Ectodermal cell (in vitro differentiated cells): ENCODE measurements at regions not wholly inside any gene's neighbourhood (a gene's known extent, or its start where the extent isn't known, plus 50 kb on each side); places are given as distances from the start of the nearest gene placed in this dataset.

Experiments used
- H3K27ac ChIP-seq: 2 replicates; pipeline ENCODE4 v1.7.0; 2013; ENCODE audit warnings: mild to moderate bottlenecking, low read depth, low read length; ENCODE audit not compliant: insufficient read depth, poor library complexity, severe bottlenecking
- H3K27me3 ChIP-seq: 2 replicates; pipeline ENCODE4 v1.7.0; 2013; ENCODE audit warnings: mild to moderate bottlenecking, low read length; ENCODE audit not compliant: insufficient read depth, control insufficient read depth, poor library complexity, severe bottlenecking
- H3K36me3 ChIP-seq: one replicate; pipeline ENCODE4 v1.7.0; 2013; ENCODE audit warnings: low read length; ENCODE audit not compliant: control insufficient read depth, insufficient read depth
- H3K4me1 ChIP-seq: one replicate; pipeline ENCODE4 v1.7.0; 2013; ENCODE audit warnings: low read length; ENCODE audit not compliant: control insufficient read depth, insufficient read depth
- H3K4me3 ChIP-seq: 2 replicates; pipeline ENCODE4 v1.7.0; 2013; ENCODE audit warnings: low read depth, low read length, control low read depth; ENCODE audit not compliant: insufficient read depth
- H3K9me3 ChIP-seq: 2 replicates; pipeline ENCODE4 v1.7.0; 2013; ENCODE audit warnings: mild to moderate bottlenecking, low read length, moderate library complexity; ENCODE audit not compliant: control insufficient read depth
- whole genome bisulfite sequencing, 2 experiments: methylation state at CpG; one replicate each; pipeline ENCODE4 v1.1.7; 2013; ENCODE audit warnings: missing lambda C conversion rate in 2 of 2; 5-methylcytosine and 5-hydroxymethylcytosine counted together

DNA sequence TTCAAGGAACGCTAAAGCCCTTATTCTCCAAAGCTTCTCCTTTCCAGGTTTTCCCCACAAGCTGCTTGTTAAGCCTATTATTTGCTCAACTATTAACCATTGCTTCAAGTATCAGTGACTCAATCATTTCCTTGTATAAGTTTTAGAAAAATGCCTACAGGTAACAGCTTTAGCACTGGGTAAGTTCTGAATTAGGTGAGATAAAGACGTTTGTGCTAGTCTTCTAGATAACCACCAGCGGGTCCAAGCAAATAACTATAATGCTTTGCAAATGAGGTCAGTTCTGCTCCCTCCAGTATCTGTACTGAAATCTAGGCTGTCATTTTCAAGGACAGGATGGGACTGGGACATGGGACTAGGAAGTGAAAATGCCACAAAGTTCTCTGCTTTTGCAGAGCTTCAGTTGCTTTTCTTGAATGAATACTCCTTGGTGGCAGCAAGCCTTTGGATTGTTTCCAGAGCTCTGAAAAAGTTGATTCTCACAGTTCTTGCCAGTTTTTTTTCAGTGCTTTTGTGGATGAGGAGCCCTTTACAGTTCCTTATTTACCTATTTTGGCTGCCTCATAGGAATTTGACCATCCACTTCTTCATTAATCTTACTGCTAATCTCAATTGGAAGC is 1487.7 kb downstream of the EFNB2 start:
- H3K4me1 ChIP-seq: no peaks in the 10 kb centered on the region
- WGBS, 2 experiments: 91 to 97% methylated on average over 3 of the region's 3 CpGs
- H3K36me3 ChIP-seq: no peaks in the 10 kb centered on the region
- H3K27me3 ChIP-seq: no peaks in the 10 kb centered on the region
- no peak overlapping the region for H3K4me3 ChIP-seq
- H3K27ac ChIP-seq: no peak overlapping the region
- no peaks in the 10 kb centered on the region for H3K9me3 ChIP-seq

DNA sequence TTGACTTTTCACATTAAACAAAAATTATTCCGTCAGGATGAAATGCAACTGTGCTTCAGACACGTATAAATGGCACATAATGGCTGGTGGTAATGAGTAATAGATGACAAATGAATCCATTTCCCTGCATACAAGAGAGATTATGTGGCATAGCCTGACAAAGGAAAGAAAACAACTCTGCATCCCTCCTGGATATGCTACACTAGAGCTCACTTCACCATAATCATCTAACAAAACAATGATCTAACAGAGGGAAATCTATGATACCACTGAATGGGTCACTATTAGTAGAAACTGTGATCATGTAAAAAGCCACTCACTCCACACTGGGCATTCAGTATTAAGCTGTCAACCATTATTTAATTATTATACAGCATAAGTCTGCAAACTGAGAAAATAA is 1498.4 kb downstream of the EFNB2 start:
- 96% methylated on average over 2 of the region's 2 CpGs; no CpG with 5 or more reads in 1 of the 2 experiments for WGBS, 2 experiments
- Histone ChIP-seq H3K27me3 (no peaks in the 10 kb centered on the region), H3K4me1 (no peaks in the 10 kb centered on the region), H3K9me3 (no peaks in the 10 kb centered on the region), H3K36me3 (no peaks in the 10 kb centered on the region), H3K27ac (no peak overlapping the region), H3K4me3 (no peak overlapping the region)

DNA sequence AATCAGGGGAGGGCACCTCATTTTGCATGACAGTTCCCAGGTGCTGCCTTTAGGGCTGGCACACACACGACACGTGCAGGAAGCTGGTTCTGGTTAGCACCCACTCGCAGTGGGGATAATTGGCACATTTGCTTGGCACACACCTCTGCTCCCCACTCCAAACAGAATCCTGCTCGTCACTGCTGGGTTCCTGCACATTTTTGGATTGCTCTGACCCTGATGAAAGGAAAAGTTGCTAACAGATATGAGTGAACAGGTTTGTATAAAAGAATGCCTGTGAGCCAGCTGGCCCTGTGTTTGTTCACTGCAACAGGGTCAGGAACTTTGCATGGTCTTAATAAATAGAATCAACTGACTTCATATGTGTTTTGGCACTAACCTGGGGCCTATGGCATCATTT is 1500.4 kb downstream of the EFNB2 start:
- Histone ChIP-seq H3K4me1 (no peaks in the 10 kb centered on the region), H3K36me3 (no peaks in the 10 kb centered on the region), H3K9me3 (no peaks in the 10 kb centered on the region), H3K27me3 (no peaks in the 10 kb centered on the region), H3K4me3 (no peak overlapping the region), H3K27ac (no peak overlapping the region)
- WGBS, 2 experiments: 86 to 95% methylated on average over 4 of the region's 4 CpGs

DNA sequence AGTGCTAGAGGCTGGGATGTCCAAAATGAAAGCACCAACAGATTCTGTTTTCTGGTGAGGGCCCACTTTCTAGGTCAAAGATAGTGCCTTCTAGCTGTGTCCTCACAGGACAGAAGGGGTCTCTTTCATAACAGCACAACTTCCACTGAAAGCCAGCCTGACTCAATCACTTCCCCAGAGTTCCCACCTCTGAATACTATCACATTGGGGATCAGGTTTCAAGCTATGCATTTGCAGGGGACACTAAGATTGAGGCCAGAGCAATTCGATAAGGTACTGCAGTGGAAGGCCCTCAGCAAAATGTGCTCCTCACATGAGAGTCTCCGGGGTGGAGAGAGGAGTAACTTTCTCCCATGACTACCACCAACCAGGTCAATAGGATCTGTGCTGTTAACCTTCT is 1501.5 kb downstream of the EFNB2 start:
- Histone ChIP-seq H3K9me3 (no peaks in the 10 kb centered on the region), H3K36me3 (no peaks in the 10 kb centered on the region), H3K4me3 (no peak overlapping the region), H3K27me3 (no peaks in the 10 kb centered on the region), H3K27ac (no peak overlapping the region), H3K4me1 (no peaks in the 10 kb centered on the region)
- WGBS, 2 experiments: 90 to 91% methylated on average over 2 of the region's 2 CpGs

DNA sequence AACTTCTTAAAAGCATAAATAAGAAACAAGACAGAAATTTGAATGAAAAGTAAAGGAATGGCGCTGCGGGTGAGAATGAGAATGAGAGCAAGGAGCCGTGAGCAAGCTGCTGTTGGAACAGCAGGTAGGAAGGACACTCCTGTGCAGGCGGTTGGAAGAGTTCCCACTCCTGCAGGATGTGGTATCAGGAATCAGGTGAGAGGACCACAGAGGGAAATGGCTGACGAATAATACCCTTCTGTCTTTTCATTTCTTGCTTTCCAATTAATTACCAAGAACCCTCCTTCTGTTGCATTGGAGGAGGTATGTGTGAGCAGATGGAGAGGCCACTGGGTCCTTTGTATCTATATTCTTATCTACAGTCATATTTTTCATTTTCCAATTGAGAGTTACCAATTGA is 1504.2 kb downstream of the EFNB2 start:
- 93 to 95% methylated on average over 5 of the region's 5 CpGs for WGBS, 2 experiments
- Histone ChIP-seq H3K27ac (no peak overlapping the region), H3K4me1 (no peaks in the 10 kb centered on the region), H3K36me3 (no peaks in the 10 kb centered on the region), H3K4me3 (no peak overlapping the region), H3K9me3 (no peaks in the 10 kb centered on the region), H3K27me3 (no peaks in the 10 kb centered on the region)

DNA sequence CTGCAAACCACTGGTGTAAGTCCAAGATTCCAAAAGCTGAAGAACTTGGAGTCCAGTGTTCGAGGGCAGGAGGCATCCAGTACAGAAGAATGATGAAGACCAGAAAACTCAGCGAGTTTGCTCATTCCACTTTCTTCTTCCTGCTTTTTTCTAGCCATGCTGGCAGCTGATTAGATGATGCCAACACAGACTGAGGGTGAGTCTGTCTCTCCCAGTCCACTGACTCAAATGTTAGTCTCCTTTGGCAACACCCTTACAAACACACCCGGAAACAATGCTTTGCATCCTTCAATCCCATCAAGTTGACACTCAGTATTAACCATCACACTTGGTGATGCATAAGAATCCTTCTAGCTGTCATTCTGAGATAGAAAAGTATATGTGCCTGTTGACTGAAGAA is 1504.6 kb downstream of the EFNB2 start:
- Histone ChIP-seq H3K4me3 (no peak overlapping the region), H3K27ac (no peak overlapping the region), H3K9me3 (no peaks in the 10 kb centered on the region), H3K4me1 (no peaks in the 10 kb centered on the region), H3K27me3 (no peaks in the 10 kb centered on the region), H3K36me3 (no peaks in the 10 kb centered on the region)
- 90% methylated on average over 3 of the region's 3 CpGs for WGBS, 2 experiments

DNA sequence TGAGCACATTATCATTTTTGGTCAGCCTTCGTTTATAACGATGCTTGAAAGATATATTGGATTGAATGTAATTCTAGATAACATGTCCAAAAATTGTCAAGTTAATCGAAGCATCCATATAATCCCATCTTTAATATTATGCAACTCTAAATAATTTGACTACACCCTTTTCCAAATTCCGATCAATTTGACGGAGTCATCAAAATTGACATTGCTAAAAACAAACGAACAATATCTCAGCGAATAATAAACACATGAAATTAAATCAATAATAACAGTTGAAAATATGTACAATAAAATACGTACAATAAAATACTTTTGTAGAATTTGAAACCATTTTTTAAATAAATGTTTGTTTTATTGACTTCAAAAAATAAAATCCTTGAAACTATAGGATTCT is 1516.4 kb downstream of the EFNB2 start:
- no peaks in the 10 kb centered on the region for H3K36me3 ChIP-seq
- H3K4me3 ChIP-seq: no peak overlapping the region
- H3K9me3 ChIP-seq: no peaks in the 10 kb centered on the region
- H3K27ac ChIP-seq: no peak overlapping the region
- WGBS, 2 experiments: 93 to 94% methylated on average over 5 to 6 of the region's 8 CpGs
- no peaks in the 10 kb centered on the region for H3K4me1 ChIP-seq
- H3K27me3 ChIP-seq: no peaks in the 10 kb centered on the region

DNA sequence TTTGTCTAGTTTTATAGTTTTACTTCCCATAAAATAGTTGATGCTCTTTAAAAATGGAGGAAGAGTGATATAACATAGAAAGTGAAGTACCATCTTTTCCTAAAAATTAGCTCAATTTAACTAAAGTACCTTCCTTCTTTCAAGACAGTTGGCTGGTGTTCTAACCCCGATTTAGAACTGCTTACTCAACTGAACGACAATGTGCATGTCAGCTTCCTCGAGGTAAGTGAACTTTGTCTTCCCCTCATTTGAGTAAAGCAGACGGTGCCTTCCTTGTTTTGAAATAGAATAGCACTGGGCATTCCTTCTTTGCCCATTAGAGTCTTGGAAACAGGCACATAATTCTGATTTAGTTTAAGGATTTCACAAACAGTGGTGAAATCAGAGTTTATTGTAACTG is 1519.2 kb downstream of the EFNB2 start:
- no peak overlapping the region for H3K27ac ChIP-seq
- H3K4me1 ChIP-seq: no peaks in the 10 kb centered on the region
- H3K27me3 ChIP-seq: no peaks in the 10 kb centered on the region
- H3K9me3 ChIP-seq: no peaks in the 10 kb centered on the region
- WGBS, 2 experiments: 89 to 93% methylated on average over 4 of the region's 4 CpGs
- no peaks in the 10 kb centered on the region for H3K36me3 ChIP-seq
- no peak overlapping the region for H3K4me3 ChIP-seq

DNA sequence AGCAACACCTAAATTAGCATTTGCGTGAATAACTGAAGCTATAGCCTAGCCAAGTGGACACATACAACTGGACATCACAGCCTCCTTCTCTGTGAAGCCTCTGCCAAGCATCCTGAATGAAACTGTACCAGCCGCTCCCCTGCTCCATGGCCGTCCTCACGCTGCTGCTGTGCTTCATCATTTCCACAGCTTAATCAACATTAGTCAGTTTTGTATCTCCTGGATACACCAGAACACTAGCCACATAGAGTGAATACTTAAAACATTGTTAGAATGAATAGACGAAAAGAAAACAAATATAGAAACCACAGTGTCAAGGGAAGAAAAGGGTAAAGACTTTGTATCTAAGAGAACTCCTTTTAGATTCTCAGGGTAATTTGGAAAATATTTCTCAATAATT is 1526.9 kb downstream of the EFNB2 start:
- Histone ChIP-seq H3K9me3 (no peaks in the 10 kb centered on the region), H3K4me3 (no peak overlapping the region), H3K36me3 (no peaks in the 10 kb centered on the region), H3K4me1 (no peaks in the 10 kb centered on the region), H3K27ac (no peak overlapping the region), H3K27me3 (no peaks in the 10 kb centered on the region)
- WGBS, 2 experiments: 90 to 92% methylated on average over 4 of the region's 5 CpGs

DNA sequence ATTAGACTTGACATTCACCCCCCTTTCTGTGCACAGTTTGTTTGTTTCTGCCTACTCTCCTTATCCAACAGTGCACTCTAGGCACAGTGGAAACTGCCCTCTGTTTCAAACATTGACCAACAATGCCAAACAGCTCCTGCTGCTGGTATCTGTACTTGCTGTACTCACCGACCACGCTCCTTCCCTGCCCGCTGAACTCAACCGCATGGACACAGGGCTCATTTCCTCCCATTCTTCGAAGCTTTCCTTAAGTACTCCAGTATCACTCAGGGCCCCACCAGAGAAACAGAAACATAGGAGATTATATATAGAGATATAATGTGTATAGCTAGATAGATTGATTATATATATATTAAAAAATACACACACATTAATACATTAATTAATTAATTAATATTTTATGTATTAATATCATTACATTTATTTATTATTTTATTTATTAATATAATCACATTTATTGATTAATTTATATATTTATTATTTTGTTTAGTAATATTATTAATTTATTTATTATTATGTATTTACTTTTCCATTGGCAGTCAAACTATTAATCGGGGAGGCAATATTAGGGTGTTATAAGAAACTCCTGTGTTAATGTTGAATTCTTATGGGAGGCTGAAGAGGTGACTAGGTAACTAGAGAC is 1528.2 kb downstream of the EFNB2 start:
- Histone ChIP-seq H3K27ac (no peak overlapping the region), H3K36me3 (no peaks in the 10 kb centered on the region), H3K4me1 (no peaks in the 10 kb centered on the region), H3K9me3 (no peaks in the 10 kb centered on the region), H3K27me3 (no peaks in the 10 kb centered on the region), H3K4me3 (no peak overlapping the region)
- WGBS, 2 experiments: 90 to 94% methylated on average over 4 to 6 of the region's 6 CpGs
